ENCODE measurements at regions not wholly inside any gene's neighbourhood (a gene's known extent, or its start where the extent isn't known, plus 50 kb on each side); places are given as distances from the start of the nearest gene placed in this dataset.

- no peak for TF ChIP-seq CTCF (IDR thresholded peaks at IDR 0.05)
- no peak for TF ChIP-seq POLR2A (IDR thresholded peaks at IDR 0.05)
These were observed 335.2 kb downstream of the MIAT start for GRCh38 chr22:26992556-26992955.

Measured in adrenal gland (tissue), 5 donors.